SK-N-SH (cell line): ENCODE measurements at regions not wholly inside any gene's neighbourhood (a gene's known extent, or its start where the extent isn't known, plus 50 kb on each side); places are given as distances from the start of the nearest gene placed in this dataset.

Source experiments
- CTCF ChIA-PET: fragments of 300-600, 350-600 bp; formaldehyde crosslinking; extraction: SDS; loops from one replicate; lab custom pipeline; 2021; lab: Yijun Ruan, JAX
- POLR2A ChIA-PET: fragments of 350-600 bp; sonication (Branson Sonifier 250); formaldehyde crosslinking; extraction: SDS; loops from one replicate; lab custom pipeline; 2020; ENCODE audit warnings: antibody characterized with exemption, inconsistent platforms; lab: Yijun Ruan, JAX
- DNase-seq: peaks from one replicate; pipeline ENCODE4 v3.0.0; 2012
- H2AFZ ChIP-seq: fragments of 200-600 bp; sonication (generic); 2 replicates; pipeline ENCODE4 v1.8.1; 2016; ENCODE audit warnings: antibody characterized with exemption, mild to moderate bottlenecking, low read depth
- H3F3A ChIP-seq: fragments of 200-600 bp; sonication (generic); replicated peaks from 2 replicates; pipeline ENCODE3; 2016; ENCODE audit warnings: antibody characterized with exemption, mild to moderate bottlenecking; ENCODE audit not compliant: insufficient read depth
- H3K27ac ChIP-seq, 2 experiments: fragments of 200-500 bp in 1 of 2; fragments of 200-600 bp in 1 of 2; sonication (Bioruptor generic) in 1 of 2; sonication (generic), shearing (Covaris generic) in 1 of 2; 2 replicates each; pipeline versions ENCODE4 v1.5.1 to v1.6.1; 2014 to 2016; ENCODE audit warnings: low read depth in 2 of 2, inconsistent platforms in 1 of 2, low read length in 1 of 2, mild to moderate bottlenecking in 1 of 2, mixed read lengths in 1 of 2
- H3K27me3 ChIP-seq: fragments of 200-600 bp; sonication (generic), shearing (Covaris generic); 2 replicates; pipeline ENCODE4 v1.6.1; 2016; ENCODE audit warnings: mixed run types; ENCODE audit not compliant: insufficient read depth
- H3K36me3 ChIP-seq, 2 experiments: fragments of 200-500 bp in 1 of 2; fragments of 200-600 bp in 1 of 2; sonication (Bioruptor generic) in 1 of 2; sonication (generic) in 1 of 2; replicated peaks in 1 of 2; 2 replicates each; pipeline versions ENCODE3 to v1.5.1; 2014 to 2016; ENCODE audit warnings: low read length in 1 of 2, mild to moderate bottlenecking in 1 of 2; ENCODE audit not compliant: insufficient read depth in 2 of 2, control insufficient read depth in 1 of 2
- H3K4me1 ChIP-seq, 2 experiments: fragments of 200-500 bp in 1 of 2; fragments of 200-600 bp in 1 of 2; sonication (Bioruptor generic) in 1 of 2; sonication (generic), shearing (Covaris generic) in 1 of 2; 2 replicates each; pipeline versions ENCODE4 v1.5.1 to v1.6.1; 2014 to 2016; ENCODE audit warnings: low read depth in 1 of 2, low read length in 1 of 2, mixed run types in 1 of 2; ENCODE audit not compliant: insufficient read depth in 2 of 2, control insufficient read depth in 1 of 2
- H3K4me2 ChIP-seq: fragments of 200-600 bp; sonication (generic), shearing (Covaris generic); 2 replicates; pipeline ENCODE4 v1.6.1; 2017; ENCODE audit warnings: mixed run types
- H3K4me3 ChIP-seq, 2 experiments: fragments of 200-500 bp in 1 of 2; fragments of 200-600 bp in 1 of 2; sonication (Bioruptor generic) in 1 of 2; sonication (generic), shearing (Covaris generic) in 1 of 2; 2 replicates each; pipeline versions ENCODE4 v1.5.1 to v1.8.1; 2014 to 2016; ENCODE audit warnings: low read depth in 2 of 2, inconsistent platforms in 1 of 2, low read length in 1 of 2, mild to moderate bottlenecking in 1 of 2, mixed read lengths in 1 of 2, moderate library complexity in 1 of 2
- H3K79me2 ChIP-seq: fragments of 200-600 bp; sonication (generic); 2 replicates; pipeline ENCODE4 v1.8.1; 2017; ENCODE audit warnings: mild to moderate bottlenecking; ENCODE audit not compliant: insufficient read depth
- H3K9ac ChIP-seq: fragments of 200-600 bp; sonication (generic); 2 replicates; pipeline ENCODE4 v1.6.1; 2017; ENCODE audit warnings: mixed run types
- H3K9me2 ChIP-seq: fragments of 200-600 bp; sonication (generic); 2 replicates; pipeline ENCODE4 v1.6.1; 2017; ENCODE audit warnings: mixed run types
- H3K9me3 ChIP-seq: fragments of 200-600 bp; sonication (generic); 2 replicates; pipeline ENCODE4 v1.6.1; 2017; ENCODE audit warnings: mixed run types, mild to moderate bottlenecking, moderate library complexity
- H4K20me1 ChIP-seq: fragments of 200-600 bp; sonication (generic); 2 replicates; pipeline ENCODE4 v1.6.1; 2017; ENCODE audit warnings: mild to moderate bottlenecking, mixed run types; ENCODE audit not compliant: insufficient read depth
- EZH2phosphoT487 ChIP-seq: fragments of 200-600 bp; sonication (generic); IDR thresholded peaks from 2 replicates; pipeline ENCODE4 v1.6.1; 2017; ENCODE audit warnings: low read depth, mixed run types, mild to moderate bottlenecking, antibody characterized with exemption, moderate library complexity, borderline replicate concordance
- GABPA ChIP-seq: IDR thresholded peaks from 2 replicates; pipeline ENCODE4 v1.4.0; 2012; ENCODE audit warnings: low read depth, mild to moderate bottlenecking
- MXI1 ChIP-seq: IDR thresholded peaks from 2 replicates; pipeline ENCODE4 v1.6.1; 2012; ENCODE audit warnings: mild to moderate bottlenecking, low read depth, low read length, improper control_type of control experiment
- NRF1 ChIP-seq: IDR thresholded peaks from 2 replicates; pipeline ENCODE4 v1.6.1; 2012; ENCODE audit warnings: low read depth, mild to moderate bottlenecking, low read length
- PBX3 ChIP-seq: IDR thresholded peaks from 2 replicates; pipeline ENCODE4; 2012
- POLR2AphosphoS5 ChIP-seq: IDR thresholded peaks from 2 replicates; pipeline ENCODE4 v1.6.1; 2012; ENCODE audit warnings: low read depth, low read length
- RAD21 ChIP-seq: IDR thresholded peaks from 2 replicates; pipeline ENCODE4 v1.6.1; 2012; ENCODE audit warnings: mild to moderate bottlenecking, low read length
- REST ChIP-seq: IDR thresholded peaks from 2 replicates; pipeline ENCODE4 v1.6.1; 2012; ENCODE audit warnings: mild to moderate bottlenecking, low read depth, low read length, moderate library complexity
- SMC3 ChIP-seq: IDR thresholded peaks from 2 replicates; pipeline ENCODE4 v1.6.1; 2012; ENCODE audit warnings: low read depth, low read length, improper control_type of control experiment
- USF2 ChIP-seq: fragments of 150-350 bp; IDR thresholded peaks from 2 replicates; pipeline ENCODE4 v1.6.1; 2017; ENCODE audit warnings: antibody characterized with exemption, low read length, low read depth, borderline replicate concordance
- whole genome bisulfite sequencing: methylation state at CpG from one replicate; pipeline ENCODE4 v1.1.6; 2017; ENCODE audit warnings: low lambda C conversion rate; 5-methylcytosine and 5-hydroxymethylcytosine counted together

- Histone ChIP-seq H3K27me3 (no peaks in the 10 kb centered on the region), H3K4me1 (no peaks in the 10 kb centered on the region), H3K9me2 (no peaks in the 10 kb centered on the region), H3K4me3 (no peak overlapping the region), H3K79me2 (no peaks in the 10 kb centered on the region), H3K4me2 (no peak overlapping the region), H2AFZ (no peak overlapping the region), H3K36me3 (no peaks in the 10 kb centered on the region), H3K9ac (no peak overlapping the region), H4K20me1 (no peaks in the 10 kb centered on the region), H3F3A (no peaks in the 10 kb centered on the region), H3K9me3 (no peaks in the 10 kb centered on the region), H3K27ac (no peak overlapping the region)
- DNase-seq, result no peak
- TF ChIP-seq POLR2AphosphoS5 (no peak), SMC3 (no peak), GABPA (no peak), USF2 (no peak)
- 0% methylated on average over 1 of the region's 2 CpGs for WGBS
- ChIA-PET CTCF (no interaction called here), POLR2A (no interaction called here)
Observed at GRCh38 chr11:107263844-107264563, 193.6 kb downstream of the CWF19L2 start.

- H3K4me2 ChIP-seq, result no peak overlapping the region
- no peak overlapping the region for H3K4me3 ChIP-seq
- H3K36me3 ChIP-seq, result no peaks in the 10 kb centered on the region
- H3K9me3 ChIP-seq, result no peaks in the 10 kb centered on the region
- no peak overlapping the region for H2AFZ ChIP-seq
- WGBS, result 23% methylated on average over 7 of the region's 7 CpGs
- no peak overlapping the region for H3K27ac ChIP-seq
- no peaks in the 10 kb centered on the region for H3K27me3 ChIP-seq
- H3K9ac ChIP-seq, result no peak overlapping the region
- no peak for TF ChIP-seq SMC3
- TF ChIP-seq EZH2phosphoT487, result no peak
- no peak for TF ChIP-seq REST
- no peak for TF ChIP-seq GABPA
- TF ChIP-seq RAD21, result no peak
- no peak for TF ChIP-seq MXI1
- no peak for TF ChIP-seq PBX3
- no peak for TF ChIP-seq NRF1
- no peaks in the 10 kb centered on the region for H4K20me1 ChIP-seq
- ChIA-PET POLR2A (no interaction called here), CTCF (interaction anchor here (0.7 kb wide), 1 partner anchor 10 kb away, joined by 3 read pairs; no protein-coding TSS in a partner anchor)
- no peaks in the 10 kb centered on the region for H3K4me1 ChIP-seq
- no peak for DNase-seq
- H3K9me2 ChIP-seq, result no peaks in the 10 kb centered on the region
- no peaks in the 10 kb centered on the region for H3K79me2 ChIP-seq
- no peaks in the 10 kb centered on the region for H3F3A ChIP-seq
Observed at GRCh38 chr11:107259811-107260221, 197.8 kb downstream of the CWF19L2 start.
